K562 (cell line): ENCODE measurements at regions not wholly inside any gene's neighbourhood (a gene's known extent, or its start where the extent isn't known, plus 50 kb on each side); places are given as distances from the start of the nearest gene placed in this dataset.

Experiments
- ATAC-seq: fragments of 200-7000 bp; cut with Tn5 transposase; 3 replicates; pipeline ENCODE4 v1.9.1; 2020; ENCODE audit warnings: moderate library complexity
- BruUV-seq: library from RNA; stranded (reverse); fragments of 400-500 nt; replicated peaks from 2 replicates; lab custom pipeline; 2021; lab: Mats Ljungman, UMichigan
- CTCF ChIA-PET: fragments of 300-600 bp; formaldehyde crosslinking; extraction: SDS; loops from one replicate; lab custom pipeline; 2021; ENCODE audit warnings: low intra/inter-chr PET ratio; lab: Yijun Ruan, JAX
- POLR2A ChIA-PET: fragments of 300-600, 350-650 bp; sonication (Branson Sonifier 250); formaldehyde crosslinking; extraction: SDS; loops from one replicate; lab custom pipeline; 2021; ENCODE audit warnings: antibody characterized with exemption, inconsistent platforms; lab: Yijun Ruan, JAX
- DNase-seq, 4 experiments: peaks; one replicate each; pipeline versions ENCODE4 v3.0.0 to v3.0.0-alpha.2; 2011 to 2018; ENCODE audit warnings: low spot score in 3 of 4, mixed read lengths in 3 of 4; ENCODE audit errors: extremely low read depth in 1 of 4
- FAIRE-seq: peaks from 2 replicates; lab custom pipeline; 2011; peaks lifted over from hg19 to GRCh38; lab: Jason Lieb, UNC
- H2AFZ ChIP-seq: 2 replicates; pipeline ENCODE4 v1.6.0; 2011; ENCODE audit warnings: low read depth, low read length, control low read depth, inconsistent platforms
- H3K27ac ChIP-seq: fragments of 200-600 bp; 3 replicates; pipeline ENCODE4 v1.8.0; 2011; ENCODE audit warnings: low read depth, mild to moderate bottlenecking, control low read depth, inconsistent platforms, low read length, moderate library complexity, mixed read lengths; ENCODE audit errors: extremely low read depth
- H3K27me3 ChIP-seq, 2 experiments: fragments of 300-600 bp in 1 of 2; 2 replicates in 1 of 2; 3 replicates in 1 of 2; pipeline versions ENCODE4 v1.6.0 to v1.8.0; 2011; ENCODE audit warnings: inconsistent platforms in 2 of 2, low read length in 2 of 2, mild to moderate bottlenecking in 1 of 2, mixed read lengths in 1 of 2, moderate library complexity in 1 of 2; ENCODE audit not compliant: control insufficient read depth in 2 of 2, insufficient read depth in 2 of 2
- H3K36me3 ChIP-seq: fragments of 300-600 bp; 3 replicates; pipeline ENCODE4 v1.8.0; 2011; ENCODE audit warnings: mild to moderate bottlenecking, low read length, inconsistent platforms; ENCODE audit not compliant: control insufficient read depth, insufficient read depth
- H3K4me1 ChIP-seq, 2 experiments: fragments of 200-600 bp in 1 of 2; replicated peaks in 1 of 2; 2 replicates in 1 of 2; 3 replicates in 1 of 2; pipeline versions ENCODE4 v1.5.1 to v1.8.0; 2011; ENCODE audit warnings: inconsistent platforms in 2 of 2, low read length in 2 of 2, mild to moderate bottlenecking in 1 of 2, mixed read lengths in 1 of 2, moderate library complexity in 1 of 2; ENCODE audit not compliant: control insufficient read depth in 2 of 2, insufficient read depth in 2 of 2
- H3K4me2 ChIP-seq: 2 replicates; pipeline ENCODE4 v1.6.1; 2011; ENCODE audit warnings: low read length, control low read depth, inconsistent platforms, mixed read lengths; ENCODE audit not compliant: insufficient read depth
- H3K4me3 ChIP-seq: fragments of 200-600 bp; sonication (generic), shearing (Covaris generic); 2 replicates; pipeline ENCODE4 v1.5.1; 2016; ENCODE audit warnings: control low read depth, inconsistent platforms
- H3K79me2 ChIP-seq: fragments of 200-600 bp; 3 replicates; pipeline ENCODE4 v1.8.0; 2011; ENCODE audit warnings: low read length, inconsistent platforms; ENCODE audit not compliant: control insufficient read depth, insufficient read depth
- H3K9ac ChIP-seq, 2 experiments: 2 replicates each; pipeline versions ENCODE4 v1.6.0 to v1.6.1; 2011; ENCODE audit warnings: low read depth in 2 of 2, low read length in 2 of 2, control low read depth in 1 of 2, inconsistent platforms in 1 of 2, mild to moderate bottlenecking in 1 of 2, mixed read lengths in 1 of 2; ENCODE audit not compliant: insufficient read depth in 1 of 2
- H3K9me1 ChIP-seq: one replicate; pipeline ENCODE4 v1.6.0; 2011; ENCODE audit warnings: inconsistent platforms, mild to moderate bottlenecking, low read length, moderate library complexity; ENCODE audit not compliant: control insufficient read depth, insufficient read depth
- H3K9me3 ChIP-seq: replicated peaks from 2 replicates; pipeline ENCODE4 v1.5.1; 2011; ENCODE audit warnings: low read depth, low read length, inconsistent platforms; ENCODE audit not compliant: control insufficient read depth, insufficient read depth
- H4K20me1 ChIP-seq: replicated peaks from 2 replicates; pipeline ENCODE4 v1.6.1; 2011; ENCODE audit warnings: low read length, inconsistent platforms, mixed read lengths; ENCODE audit not compliant: control insufficient read depth, insufficient read depth
- BRD4 ChIP-seq: fragments of 200-600 bp; sonication (generic); IDR thresholded peaks from 2 replicates; pipeline ENCODE4 v1.6.1; 2017; ENCODE audit warnings: inconsistent platforms
- BRD9 ChIP-seq: fragments of 450-650 bp; IDR thresholded peaks from 2 replicates; pipeline ENCODE4 v1.6.1; 2018; ENCODE audit warnings: low read depth; ENCODE audit not compliant: partially characterized antibody
- CBX1 ChIP-seq: sonication (generic); IDR thresholded peaks from 2 replicates; pipeline ENCODE4 v1.6.1; 2016; ENCODE audit warnings: antibody characterized with exemption, low read depth, mild to moderate bottlenecking
- GTF2E2 ChIP-seq: fragments of 200-800 bp; sonication (Bioruptor generic); IDR thresholded peaks from 2 replicates; pipeline ENCODE4 v1.6.1; 2016; ENCODE audit warnings: missing genetic modification characterization, missing compliant biosample characterization
- KDM2B ChIP-seq: fragments of 250-450 bp; sonication (Bioruptor Pico); IDR thresholded peaks from 2 replicates; pipeline ENCODE4 v1.8.0; 2021; ENCODE audit warnings: mild to moderate bottlenecking, moderate library complexity
- KLF1 ChIP-seq: fragments of 450-650 bp; IDR thresholded peaks from 2 replicates; pipeline ENCODE4 v1.6.1; 2016; ENCODE audit warnings: missing genetic modification characterization, missing compliant biosample characterization
- MTF1 ChIP-seq: fragments of 250-450 bp; sonication (Bioruptor Pico); IDR thresholded peaks from 2 replicates; pipeline ENCODE4 v1.9.0; 2021; ENCODE audit warnings: moderate library complexity, mild to moderate bottlenecking, inconsistent platforms, borderline replicate concordance
- NFIC ChIP-seq: fragments of 450-650 bp; IDR thresholded peaks from 2 replicates; pipeline ENCODE4 v1.6.1; 2017; ENCODE audit warnings: mild to moderate bottlenecking, inconsistent platforms
- NR3C1 ChIP-seq: sonication (generic); formaldehyde crosslinking; IDR thresholded peaks from 2 replicates; pipeline ENCODE4 v1.8.1; 2022; ENCODE audit warnings: missing genetic modification reagents
- NR4A1 ChIP-seq, 2 experiments: fragments of 250-450 bp in 1 of 2; fragments of 450-650 bp in 1 of 2; sonication (Bioruptor Pico) in 1 of 2; IDR thresholded peaks; 2 replicates each; pipeline versions ENCODE4 v1.4.0 to v1.6.1; 2016 to 2020; ENCODE audit warnings: mild to moderate bottlenecking in 2 of 2, missing compliant biosample characterization in 1 of 2, missing genetic modification characterization in 1 of 2, moderate library complexity in 1 of 2
- RCOR1 ChIP-seq, 2 experiments: IDR thresholded peaks; 2 replicates each; pipeline ENCODE4 v1.6.1; 2012; ENCODE audit warnings: low read depth in 2 of 2, low read length in 2 of 2, borderline replicate concordance in 1 of 2, improper control_type of control experiment in 1 of 2
- RFX1 ChIP-seq: fragments of 450-650 bp; IDR thresholded peaks from 2 replicates; pipeline ENCODE4 v1.6.1; 2016; ENCODE audit warnings: mild to moderate bottlenecking, moderate library complexity
- SETDB1 ChIP-seq: IDR thresholded peaks from one replicate; pipeline ENCODE4 v1.6.1; 2012; ENCODE audit warnings: low read length, control low read depth, inconsistent platforms
- SIX5 ChIP-seq, 2 experiments: IDR thresholded peaks; 2 replicates each; pipeline ENCODE4 v1.6.1; 2011; ENCODE audit warnings: low read length in 2 of 2, borderline replicate concordance in 1 of 2, low read depth in 1 of 2, mild to moderate bottlenecking in 1 of 2, moderate library complexity in 1 of 2; ENCODE audit not compliant: insufficient read depth in 1 of 2
- STAG1 ChIP-seq: sonication (generic); formaldehyde crosslinking; IDR thresholded peaks from 2 replicates; pipeline ENCODE4 v1.5.0; 2020; ENCODE audit warnings: missing genetic modification reagents, borderline replicate concordance
- TBP ChIP-seq: optimal IDR thresholded peaks from 2 replicates; pipeline ENCODE3; 2011; ENCODE audit warnings: low read depth, low read length, improper control_type of control experiment
- ZEB2 ChIP-seq: fragments of 450-650 bp; IDR thresholded peaks from 2 replicates; pipeline ENCODE4 v1.6.1; 2016
- ZNF274 ChIP-seq: IDR thresholded peaks from 2 replicates; pipeline ENCODE4 v1.6.1; 2011; ENCODE audit warnings: low read depth, mild to moderate bottlenecking, low read length, moderate library complexity, borderline replicate concordance
- ZNF583 ChIP-seq: fragments of 250-450 bp; sonication (Bioruptor Pico); IDR thresholded peaks from 2 replicates; pipeline ENCODE4 v1.4.0; 2020
- WGBS: fragments of 100-300 bp; shearing (Covaris generic); methylation state at CpG from one replicate; pipeline ENCODE4 v1.1.6; 2016; ENCODE audit warnings: low coverage, mixed read lengths; ENCODE audit not compliant: insufficient coverage; ENCODE audit errors: missing lambda C conversion rate; 5-methylcytosine and 5-hydroxymethylcytosine counted together
- in situ Hi-C: fragments of 300-500 bp; cut with MboI; formaldehyde crosslinking; loops from 4 replicates; pipeline ENCODE4 v1.15.0; 2018; ENCODE audit warnings: inconsistent platforms, mixed read lengths
- intact Hi-C: fragments of 100-400 bp; cut with micrococcal nuclease; formaldehyde crosslinking; loops from 2 replicates; pipeline ENCODE4 v1.14.2; 2022
- TF ChIP-seq, protein P1 (sequence below): sonication (generic); formaldehyde crosslinking; IDR thresholded peaks from 2 replicates; pipeline ENCODE4 v1.8.0; 2022; ENCODE audit warnings: missing genetic modification reagents, mild to moderate bottlenecking, borderline replicate concordance

DNA sequence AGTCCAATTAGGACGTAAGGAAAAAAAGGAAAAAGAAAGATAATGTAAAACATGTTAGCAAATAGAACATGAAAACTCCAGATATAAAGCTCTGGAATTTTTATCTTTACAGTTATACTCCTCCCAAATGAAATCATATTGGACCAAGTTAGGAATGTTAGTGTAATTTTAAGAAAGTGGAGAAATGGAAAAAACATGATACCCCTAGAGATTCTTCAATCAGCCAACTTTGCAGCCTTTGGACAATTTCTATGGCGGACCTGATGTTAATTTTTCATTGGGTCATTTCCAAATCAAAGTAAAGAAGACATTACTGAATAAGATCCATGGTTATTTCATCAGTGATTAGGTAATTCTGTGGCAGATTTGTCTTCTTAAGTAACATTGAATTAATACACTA lies 748.7 kb downstream of the RFPL4B start:
- no peak for TF ChIP-seq ZNF583
- no peak for TF ChIP-seq SIX5 (IDR thresholded peaks at IDR 0.05; ENCODE audit: borderline replicate concordance in 1 of 2, insufficient read depth in 1 of 2, low read depth in 1 of 2, low read length in 2 of 2)
- no peak for TF ChIP-seq RFX1
- no peak for TF ChIP-seq STAG1 (CRISPR knock-in tag)
- no peak for TF ChIP-seq MTF1 (CRISPR knock-in tag)
- no peak for TF ChIP-seq NR3C1 (CRISPR knock-in tag)
- TF ChIP-seq, all 486 proteins: peak for 0
- Histone ChIP-seq H3K27ac (no peak overlapping the region), H3K4me1 (no peaks in the 10 kb centered on the region), H3K9me1 (no peaks in the 10 kb centered on the region), H3K4me3 (no peak overlapping the region), H3K36me3 (no peaks in the 10 kb centered on the region), H3K9me3 (no peaks in the 10 kb centered on the region; the same call in 1 of the 2 replicates), H3K79me2 (no peaks in the 10 kb centered on the region), H3K27me3 (no peaks in the 10 kb centered on the region), H3K4me2 (no peak overlapping the region), H4K20me1 (no peaks in the 10 kb centered on the region), H2AFZ (no peak overlapping the region), H3K9ac (no peak overlapping the region)
- in situ Hi-C loops, result no loop called here
- no peak for DNase-seq
- ATAC-seq, result no peak
- FAIRE-seq, result no peak
- intact Hi-C loops, result no loop called here
- BruUV-seq, result no TSS peak
- ChIA-PET CTCF (no interaction called here), POLR2A (interaction anchor here (1.0 kb wide), 1 partner anchor 50 kb away, joined by 3 read pairs; no protein-coding TSS in a partner anchor)
- WGBS, result 25% methylated on average over 2 of the region's 2 CpGs

DNA sequence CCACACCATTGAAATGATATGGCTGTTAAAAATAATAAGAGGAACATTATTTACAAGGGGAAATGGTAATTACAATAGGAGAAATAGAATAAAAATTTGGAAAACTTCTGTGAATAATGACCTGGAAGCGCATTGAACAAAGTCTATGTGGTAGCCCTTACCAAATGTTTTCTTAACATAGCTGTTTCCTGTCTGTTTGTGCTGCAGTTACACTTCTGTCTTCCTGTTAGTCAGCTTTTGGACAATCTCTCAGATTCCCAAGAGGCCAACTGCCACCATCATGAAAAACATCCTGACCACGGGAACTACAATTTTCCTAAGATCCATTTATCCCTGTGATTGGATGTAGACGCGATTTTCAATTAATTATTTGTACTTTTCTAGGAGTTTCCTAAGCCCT lies 754.4 kb upstream of the MARCKS start:
- H3K4me3 ChIP-seq, result no peak overlapping the region
- DNase-seq, result no peak
- H3K9me1 ChIP-seq, result no peaks in the 10 kb centered on the region
- no TSS peak for BruUV-seq
- no peak for ATAC-seq
- no peak overlapping the region for H3K9ac ChIP-seq
- POLR2A ChIA-PET, result no interaction called here
- H3K79me2 ChIP-seq, result no peaks in the 10 kb centered on the region
- in situ Hi-C loops (no loop called here), intact Hi-C loops (no loop called here)
- FAIRE-seq, result no peak
- no peak overlapping the region for H3K4me2 ChIP-seq
- H3K27me3 ChIP-seq, result no peaks in the 10 kb centered on the region
- 5% methylated on average over 4 of the region's 4 CpGs for WGBS
- H3K9me3 ChIP-seq, result no peaks in the 10 kb centered on the region
- CTCF ChIA-PET, result no interaction called here
- no peak overlapping the region for H2AFZ ChIP-seq
- no peaks in the 10 kb centered on the region for H3K36me3 ChIP-seq
- H3K4me1 ChIP-seq, result no peaks in the 10 kb centered on the region
- no peaks in the 10 kb centered on the region for H4K20me1 ChIP-seq
- H3K27ac ChIP-seq, result no peak overlapping the region
- TF ChIP-seq TBP, result no peak
- no peak for TF ChIP-seq CBX1
- TF ChIP-seq SETDB1, result no peak
- no peak for TF ChIP-seq KDM2B (CRISPR knock-in tag)
- TF ChIP-seq, protein P1, sequence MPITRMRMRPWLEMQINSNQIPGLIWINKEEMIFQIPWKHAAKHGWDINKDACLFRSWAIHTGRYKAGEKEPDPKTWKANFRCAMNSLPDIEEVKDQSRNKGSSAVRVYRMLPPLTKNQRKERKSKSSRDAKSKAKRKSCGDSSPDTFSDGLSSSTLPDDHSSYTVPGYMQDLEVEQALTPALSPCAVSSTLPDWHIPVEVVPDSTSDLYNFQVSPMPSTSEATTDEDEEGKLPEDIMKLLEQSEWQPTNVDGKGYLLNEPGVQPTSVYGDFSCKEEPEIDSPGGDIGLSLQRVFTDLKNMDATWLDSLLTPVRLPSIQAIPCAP (CRISPR knock-in tag), result no peak
- TF ChIP-seq ZEB2, result no peak
- TF ChIP-seq GTF2E2 (tag), result no peak
- TF ChIP-seq BRD4, result no peak
- no peak for TF ChIP-seq ZNF274
- TF ChIP-seq RCOR1 (IDR thresholded peaks at IDR 0.05; ENCODE audit: borderline replicate concordance in 1 of 2, low read depth in 2 of 2, low read length in 2 of 2), result no peak
- no peak for TF ChIP-seq NFIC
- TF ChIP-seq KLF1 (tag), result no peak
- TF ChIP-seq BRD9, result no peak
- no peak for TF ChIP-seq NR4A1 (CRISPR knock-in tag; IDR thresholded peaks at IDR 0.05)
- no peak for TF ChIP-seq NR4A1 (tag; IDR thresholded peaks at IDR 0.05)
